ENCODE measurements at regions not wholly inside any gene's neighbourhood (a gene's known extent, or its start where the extent isn't known, plus 50 kb on each side); places are given as distances from the start of the nearest gene placed in this dataset.

GRCh38 chr5:110838961-110839360 lies 100.2 kb downstream of the SLC25A46 start:
- WGBS, 5 donors = 56 to 72% (median 62%) methylated on average over 3 of the region's 3 CpGs
- H3K27ac ChIP-seq = no peak overlapping the region
- no peak for TF ChIP-seq CTCF (IDR thresholded peaks at IDR 0.05 in 8 of 11, conservative IDR thresholded peaks at IDR 0.05 in 3 of 11)
- no peak overlapping the region for H3K4me3 ChIP-seq
- no peaks in the 10 kb centered on the region for H3K36me3 ChIP-seq
- intact Hi-C loops (cut with DNase I; ENCODE audit: low total_unique reads) = no loop called here
- H3K4me1 ChIP-seq = no peaks in the 10 kb centered on the region
- no peak for DNase-seq
- no peaks in the 10 kb centered on the region for H3K9me3 ChIP-seq
- no peaks in the 10 kb centered on the region for H3K27me3 ChIP-seq (replicated peaks in 1 of 7)

GRCh38 chr5:110840347-110840960 lies 101.6 kb downstream of the SLC25A46 start:
- no peak for DNase-seq
- no peak for TF ChIP-seq POLR2AphosphoS5 (IDR thresholded peaks at IDR 0.05)
- TF ChIP-seq CTCF (IDR thresholded peaks at IDR 0.05 in 8 of 11, conservative IDR thresholded peaks at IDR 0.05 in 3 of 11) = no peak
- no peak for TF ChIP-seq POLR2A (IDR thresholded peaks at IDR 0.05)
- Histone ChIP-seq H3K36me3 (no peaks in the 10 kb centered on the region), H3K27me3 (replicated peaks in 1 of 7) (no peaks in the 10 kb centered on the region), H3K9me3 (no peaks in the 10 kb centered on the region), H3K4me3 (no peak overlapping the region), H3K4me1 (no peaks in the 10 kb centered on the region), H3K27ac (no peak overlapping the region)
- intact Hi-C loops (cut with DNase I; ENCODE audit: low total_unique reads) = no loop called here
- 74 to 84% (median 79%) methylated on average over 7 of the region's 7 CpGs for WGBS, 5 donors

GRCh38 chr5:110841137-110841536 lies 102.3 kb downstream of the SLC25A46 start:
- Histone ChIP-seq H3K27me3 (replicated peaks in 1 of 7) (no peaks in the 10 kb centered on the region), H3K4me3 (no peak overlapping the region), H3K9me3 (no peaks in the 10 kb centered on the region), H3K4me1 (no peaks in the 10 kb centered on the region), H3K27ac (no peak overlapping the region), H3K36me3 (no peaks in the 10 kb centered on the region)
- DNase-seq = no peak
- TF ChIP-seq CTCF (IDR thresholded peaks at IDR 0.05 in 8 of 11, conservative IDR thresholded peaks at IDR 0.05 in 3 of 11) (no peak), POLR2A (IDR thresholded peaks at IDR 0.05) (no peak), POLR2AphosphoS5 (IDR thresholded peaks at IDR 0.05) (no peak)
- 77 to 88% (median 85%) methylated on average over 2 of the region's 2 CpGs for WGBS, 5 donors
- intact Hi-C loops (cut with DNase I; ENCODE audit: low total_unique reads) = no loop called here

GRCh38 chr5:110842948-110843347 lies 104.1 kb downstream of the SLC25A46 start:
- no peak overlapping the region for H3K27ac ChIP-seq
- no peak for TF ChIP-seq POLR2AphosphoS5 (IDR thresholded peaks at IDR 0.05)
- TF ChIP-seq POLR2A (IDR thresholded peaks at IDR 0.05) = no peak
- TF ChIP-seq CTCF (IDR thresholded peaks at IDR 0.05 in 8 of 11, conservative IDR thresholded peaks at IDR 0.05 in 3 of 11) = no peak
- no peaks in the 10 kb centered on the region for H3K36me3 ChIP-seq
- DNase-seq = no peak
- H3K4me1 ChIP-seq = no peaks in the 10 kb centered on the region
- no peak overlapping the region for H3K4me3 ChIP-seq
- no peaks in the 10 kb centered on the region for H3K27me3 ChIP-seq (replicated peaks in 1 of 7)
- no peaks in the 10 kb centered on the region for H3K9me3 ChIP-seq
- intact Hi-C loops (cut with DNase I; ENCODE audit: low total_unique reads) = no loop called here
- 75 to 82% (median 79%) methylated on average over 4 of the region's 4 CpGs for WGBS, 5 donors
